ENCODE measurements at regions not wholly inside any gene's neighbourhood (a gene's known extent, or its start where the extent isn't known, plus 50 kb on each side); places are given as distances from the start of the nearest gene placed in this dataset.

DNA sequence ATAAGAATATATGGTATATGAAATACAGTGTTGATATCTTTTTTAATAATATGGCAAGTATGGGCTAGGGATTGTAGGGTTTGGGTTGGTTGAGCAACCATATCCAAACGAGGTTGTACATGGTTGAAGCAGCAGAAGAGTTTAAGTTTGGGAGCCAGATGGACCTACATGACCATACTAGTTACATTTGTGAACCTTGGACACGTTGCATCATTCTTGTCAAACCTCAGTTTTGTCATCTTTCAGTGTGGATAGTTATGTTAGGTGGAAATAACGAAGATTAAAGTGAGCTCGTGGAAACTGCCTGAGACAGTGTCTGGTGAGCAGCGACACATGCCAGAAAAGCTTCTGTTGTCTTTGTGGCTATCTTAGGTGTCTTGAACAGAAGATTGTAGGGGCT is 307.1 kb upstream of the KIRREL3 start:
- intact Hi-C loops (cut with DNase I) = no loop called here
- Histone ChIP-seq H3K4me3 (no peak overlapping the region), H3K9me3 (no peaks in the 10 kb centered on the region), H3K27ac (no peak overlapping the region), H3K27me3 (peaks cover 0 to 17% (median 2%) of the 10 kb centered on the region in 4 donors), H3K36me3 (no peaks in the 10 kb centered on the region), H3K4me1 (no peaks in the 10 kb centered on the region)
- WGBS, 2 donors = 44 to 64% methylated on average over 5 of the region's 5 CpGs
- FAIRE-seq (no peak), ATAC-seq (no peak), DNase-seq (no peak)
- TF ChIP-seq, protein P1, sequence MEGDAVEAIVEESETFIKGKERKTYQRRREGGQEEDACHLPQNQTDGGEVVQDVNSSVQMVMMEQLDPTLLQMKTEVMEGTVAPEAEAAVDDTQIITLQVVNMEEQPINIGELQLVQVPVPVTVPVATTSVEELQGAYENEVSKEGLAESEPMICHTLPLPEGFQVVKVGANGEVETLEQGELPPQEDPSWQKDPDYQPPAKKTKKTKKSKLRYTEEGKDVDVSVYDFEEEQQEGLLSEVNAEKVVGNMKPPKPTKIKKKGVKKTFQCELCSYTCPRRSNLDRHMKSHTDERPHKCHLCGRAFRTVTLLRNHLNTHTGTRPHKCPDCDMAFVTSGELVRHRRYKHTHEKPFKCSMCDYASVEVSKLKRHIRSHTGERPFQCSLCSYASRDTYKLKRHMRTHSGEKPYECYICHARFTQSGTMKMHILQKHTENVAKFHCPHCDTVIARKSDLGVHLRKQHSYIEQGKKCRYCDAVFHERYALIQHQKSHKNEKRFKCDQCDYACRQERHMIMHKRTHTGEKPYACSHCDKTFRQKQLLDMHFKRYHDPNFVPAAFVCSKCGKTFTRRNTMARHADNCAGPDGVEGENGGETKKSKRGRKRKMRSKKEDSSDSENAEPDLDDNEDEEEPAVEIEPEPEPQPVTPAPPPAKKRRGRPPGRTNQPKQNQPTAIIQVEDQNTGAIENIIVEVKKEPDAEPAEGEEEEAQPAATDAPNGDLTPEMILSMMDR (IDR thresholded peaks at IDR 0.05) = no peak

DNA sequence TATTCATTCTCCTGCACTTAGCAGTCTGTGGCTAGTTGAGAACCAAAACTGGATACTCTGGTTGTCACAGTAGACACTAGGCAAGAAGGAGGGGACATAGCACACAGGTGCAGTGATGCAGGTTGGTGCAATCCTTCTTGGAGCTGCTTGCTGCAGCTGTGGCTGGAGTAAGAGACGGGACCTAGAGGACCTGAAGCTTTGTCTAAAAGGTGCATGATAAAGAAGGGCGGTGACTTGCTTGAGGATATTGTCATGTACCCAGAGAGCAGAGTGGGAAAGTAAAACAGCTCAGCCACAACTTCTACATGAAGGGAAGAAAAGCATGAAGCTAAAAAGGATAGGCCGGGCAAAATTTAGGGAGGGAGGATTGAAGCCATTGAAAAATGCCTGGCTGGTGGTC is 304.1 kb upstream of the KIRREL3 start:
- 65 to 74% methylated on average over 3 of the region's 3 CpGs for WGBS, 2 donors
- TF ChIP-seq, protein P1 (IDR thresholded peaks at IDR 0.05) = no peak
- Histone ChIP-seq H3K4me1 (no peaks in the 10 kb centered on the region), H3K27ac (no peak overlapping the region), H3K4me3 (no peak overlapping the region), H3K36me3 (no peaks in the 10 kb centered on the region), H3K27me3 (peaks cover 0 to 17% (median 2%) of the 10 kb centered on the region in 4 donors), H3K9me3 (no peaks in the 10 kb centered on the region)
- intact Hi-C loops (cut with DNase I) = no loop called here
- FAIRE-seq (no peak), DNase-seq (no peak), ATAC-seq (no peak)

DNA sequence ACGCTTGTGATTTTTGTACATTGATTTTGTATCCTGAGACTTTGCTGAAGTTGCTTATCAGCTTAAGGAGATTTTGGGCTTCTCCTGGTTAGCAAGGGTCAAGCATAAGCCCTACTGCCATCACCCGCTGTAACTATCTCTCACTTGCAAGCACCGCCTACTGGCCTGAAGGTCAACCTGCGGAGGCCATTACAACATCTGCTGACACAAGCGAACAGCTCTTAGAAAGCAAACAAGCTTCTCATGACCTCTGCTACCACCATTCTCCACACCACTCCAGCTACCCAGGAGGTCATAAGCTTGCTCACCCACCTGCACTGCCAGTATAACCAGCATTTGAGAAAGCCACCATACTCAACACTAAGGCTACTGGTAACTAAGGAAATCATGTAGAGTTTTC is 288.4 kb upstream of the KIRREL3 start:
- Histone ChIP-seq H3K36me3 (no peaks in the 10 kb centered on the region), H3K4me3 (no peak overlapping the region), H3K27ac (no peak overlapping the region), H3K4me1 (no peaks in the 10 kb centered on the region), H3K27me3 (no peaks in the 10 kb centered on the region), H3K9me3 (no peaks in the 10 kb centered on the region)
- ATAC-seq (no peak), FAIRE-seq (no peak), DNase-seq (no peak)
- intact Hi-C loops (cut with DNase I) = no loop called here
- TF ChIP-seq, protein P1 (IDR thresholded peaks at IDR 0.05) = no peak
- 71 to 82% methylated on average over 4 to 5 of the region's 5 CpGs for WGBS, 2 donors

DNA sequence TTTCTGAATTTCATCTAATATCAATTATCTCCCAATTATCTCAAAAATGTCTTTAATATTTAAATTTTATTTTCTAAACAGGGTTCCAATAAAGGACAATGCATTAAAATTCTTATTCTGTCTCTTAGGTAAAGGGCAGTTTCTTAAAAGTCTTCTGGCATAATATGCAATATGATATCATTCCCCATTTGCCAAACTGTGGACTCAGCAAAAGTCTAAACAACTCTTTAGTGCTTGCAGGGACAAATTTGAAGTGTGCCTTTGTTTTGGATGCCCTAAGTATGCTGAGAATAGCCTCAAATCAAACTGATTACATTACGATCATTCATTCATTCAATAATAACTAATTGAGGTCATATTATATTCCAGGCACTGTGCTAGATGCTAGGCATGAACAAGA is 281.0 kb upstream of the KIRREL3 start:
- ATAC-seq = no peak
- intact Hi-C loops (cut with DNase I) = no loop called here
- FAIRE-seq = no peak
- Histone ChIP-seq H3K4me1 (no peaks in the 10 kb centered on the region), H3K36me3 (no peaks in the 10 kb centered on the region), H3K27me3 (no peaks in the 10 kb centered on the region), H3K9me3 (no peaks in the 10 kb centered on the region), H3K4me3 (no peak overlapping the region), H3K27ac (no peak overlapping the region)
- DNase-seq = no peak
- WGBS, 2 donors = 73 to 75% methylated on average over 1 of the region's 1 CpG
- TF ChIP-seq, protein P1 (IDR thresholded peaks at IDR 0.05) = no peak

DNA sequence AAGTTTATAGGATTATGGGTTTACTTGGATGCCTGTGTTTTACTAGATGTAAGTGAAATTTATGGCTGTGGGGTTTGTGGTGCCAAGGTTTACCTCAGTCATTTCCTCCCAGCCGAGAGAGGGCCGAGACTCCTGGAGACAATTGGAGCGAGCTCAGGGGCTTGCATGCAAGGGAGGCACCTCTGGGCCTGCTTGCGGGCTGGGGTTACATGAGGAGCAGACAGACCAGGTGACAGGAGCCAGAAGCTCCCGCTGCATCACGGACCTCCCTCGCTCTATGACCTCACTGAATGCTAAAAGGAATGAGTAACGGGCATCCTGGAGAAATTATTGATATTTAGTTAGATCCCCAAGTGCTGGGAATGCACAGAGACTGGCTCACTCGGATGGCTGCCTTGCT is 275.2 kb upstream of the KIRREL3 start:
- TF ChIP-seq, protein P1 (IDR thresholded peaks at IDR 0.05) = no peak
- intact Hi-C loops (cut with DNase I) = no loop called here
- DNase-seq = no peak
- peak in 3 of 4 donors; percentile 30 to 44 (median 38) for ATAC-seq
- H3K27ac ChIP-seq = peak overlapping the region in 1 of 4 donors; percentile 12
- FAIRE-seq = no peak
- no peaks in the 10 kb centered on the region for H3K36me3 ChIP-seq
- WGBS, 2 donors = 36 to 37% methylated on average over 9 of the region's 9 CpGs
- no peaks in the 10 kb centered on the region for H3K27me3 ChIP-seq
- no peaks in the 10 kb centered on the region for H3K4me1 ChIP-seq
- H3K9me3 ChIP-seq = no peaks in the 10 kb centered on the region
- no peak overlapping the region for H3K4me3 ChIP-seq

All from pancreas (tissue), 10 donors.